ENCODE measurements at regions not wholly inside any gene's neighbourhood (a gene's known extent, or its start where the extent isn't known, plus 50 kb on each side); places are given as distances from the start of the nearest gene placed in this dataset.
"Not testable (repeated sequence)": the region's sequence is repeated elsewhere in the genome, so short reads cannot be mapped to it uniquely, and the experiment has no call there.

DNA sequence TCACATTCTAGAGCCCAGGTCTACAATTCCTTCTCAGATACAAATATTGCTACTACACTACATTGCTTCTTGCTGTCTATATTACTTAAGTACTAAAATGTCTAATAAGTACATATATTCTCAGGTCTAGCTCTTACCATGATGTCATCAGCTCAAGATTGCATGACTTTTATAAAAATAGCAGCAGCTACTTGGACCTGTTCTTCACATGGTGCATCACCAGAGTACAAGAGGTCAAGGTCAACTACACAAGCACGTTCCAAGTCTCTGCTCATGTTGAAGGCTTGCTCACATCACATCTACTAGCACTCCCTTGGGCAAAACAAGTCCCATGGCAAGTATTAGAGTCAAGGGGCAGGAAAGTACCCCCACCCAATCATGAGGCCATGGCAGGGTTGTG lies 465.6 kb downstream of the MED13L start:
- intact Hi-C loops (cut with micrococcal nuclease) = no loop called here

DNA sequence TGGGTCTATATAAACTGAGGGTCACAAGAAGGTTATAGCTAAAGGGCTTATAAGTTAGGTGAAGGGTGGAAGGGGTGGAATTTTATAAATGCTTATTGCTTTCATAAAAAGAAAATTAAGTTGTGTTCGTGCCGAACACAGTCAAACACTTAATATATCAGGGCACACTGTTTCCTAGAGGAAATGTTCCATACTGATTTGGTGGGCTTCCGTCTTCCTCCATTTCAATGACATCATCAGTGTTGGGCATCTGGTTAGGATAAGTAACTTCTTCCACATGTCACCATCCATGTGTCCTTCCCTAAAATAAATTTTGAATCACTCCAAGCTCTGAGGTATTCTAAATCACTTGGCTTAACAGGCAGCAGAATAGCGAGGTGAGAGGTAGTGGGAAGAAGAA lies 466.4 kb downstream of the MED13L start:
- intact Hi-C loops (cut with micrococcal nuclease) = no loop called here

GRCh38 chr12:115810122-115810901 lies 467.2 kb downstream of the MED13L start:
- intact Hi-C loops (cut with micrococcal nuclease) = no loop called here

GRCh38 chr12:115806000-115806399 lies 471.5 kb downstream of the MED13L start:
- intact Hi-C loops (cut with micrococcal nuclease) = no loop called here

GRCh38 chr12:115802767-115803166 lies 474.7 kb downstream of the MED13L start:
- intact Hi-C loops (cut with micrococcal nuclease) = no loop called here

- intact Hi-C loops (cut with micrococcal nuclease) = no loop called here
Observed at GRCh38 chr12:115801871-115802270, 475.6 kb downstream of the MED13L start.

GRCh38 chr12:115799610-115800009 lies 477.9 kb downstream of the MED13L start:
- intact Hi-C loops (cut with micrococcal nuclease) = no loop called here

DNA sequence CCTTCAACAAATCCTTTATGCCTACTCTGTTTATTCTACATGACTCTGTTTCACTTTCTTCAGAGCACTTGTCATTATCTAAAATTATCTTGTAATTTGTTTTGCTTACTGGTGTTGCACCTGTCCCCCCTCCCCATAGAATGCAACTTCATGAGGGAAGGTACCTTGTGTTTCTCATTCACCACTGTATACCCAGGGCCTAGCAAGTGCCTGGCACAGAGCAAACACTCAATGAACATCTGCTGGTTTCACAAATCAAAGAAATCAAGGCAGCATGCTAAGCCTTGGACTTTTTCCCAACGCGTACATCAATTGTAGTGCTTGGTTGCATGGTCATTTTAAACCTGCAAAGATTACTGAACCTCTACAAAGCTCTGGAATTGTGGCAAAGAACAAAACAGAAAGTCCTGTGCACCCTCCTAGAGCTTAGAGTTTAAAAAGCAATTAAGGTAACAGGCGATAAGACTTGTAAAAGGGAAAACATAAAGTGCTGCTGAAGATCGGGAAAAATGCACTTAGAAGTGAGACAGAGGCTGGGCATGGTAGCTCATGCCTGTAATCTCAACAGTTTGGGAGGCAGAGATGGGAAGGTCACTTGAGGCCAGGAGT lies 479.1 kb downstream of the MED13L start:
- intact Hi-C loops (cut with micrococcal nuclease) = no loop called here

DNA sequence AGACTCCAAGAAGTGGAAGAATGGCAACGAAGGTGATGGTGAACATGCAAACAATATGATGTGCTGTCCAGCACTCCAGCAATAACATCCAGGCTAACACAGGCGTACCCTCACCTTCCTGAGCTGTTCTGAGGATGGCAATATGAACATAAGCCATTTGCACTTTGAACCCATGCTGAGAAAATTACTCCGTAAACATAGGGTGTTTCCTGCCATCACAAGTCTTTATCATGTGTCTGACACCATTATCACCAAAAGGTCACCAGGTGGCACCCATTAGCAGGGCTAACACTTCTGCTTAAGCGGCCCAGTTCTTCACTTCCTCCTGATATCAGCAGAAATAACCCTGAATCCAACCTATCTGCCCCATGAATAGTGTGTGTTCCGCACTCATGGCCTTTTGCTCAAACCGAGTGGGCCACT lies 482.8 kb downstream of the MED13L start:
- intact Hi-C loops (cut with micrococcal nuclease) = no loop called here

- intact Hi-C loops (cut with micrococcal nuclease) = no loop called here
Observed at GRCh38 chr12:115791331-115791730, 486.2 kb downstream of the MED13L start.

DNA sequence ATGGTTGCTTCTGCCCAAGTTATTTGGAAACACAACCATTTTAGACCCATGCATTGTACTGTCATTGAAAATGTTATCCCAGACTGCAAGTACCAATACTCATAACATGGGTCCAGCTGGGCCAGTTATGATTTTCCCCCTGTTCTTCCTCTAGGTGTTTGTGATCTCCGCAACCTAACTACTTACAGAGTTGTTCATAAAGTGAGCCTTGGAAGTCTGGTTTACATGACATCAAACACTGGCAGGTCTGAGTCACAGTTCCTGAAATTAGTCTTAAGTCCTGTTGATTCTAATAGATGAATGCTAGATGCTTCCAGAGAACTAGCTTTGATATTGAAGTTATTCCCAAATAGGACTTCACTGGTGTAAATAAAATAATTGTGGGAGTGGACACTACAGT lies 487.0 kb downstream of the MED13L start:
- intact Hi-C loops (cut with micrococcal nuclease) = no loop called here

DNA sequence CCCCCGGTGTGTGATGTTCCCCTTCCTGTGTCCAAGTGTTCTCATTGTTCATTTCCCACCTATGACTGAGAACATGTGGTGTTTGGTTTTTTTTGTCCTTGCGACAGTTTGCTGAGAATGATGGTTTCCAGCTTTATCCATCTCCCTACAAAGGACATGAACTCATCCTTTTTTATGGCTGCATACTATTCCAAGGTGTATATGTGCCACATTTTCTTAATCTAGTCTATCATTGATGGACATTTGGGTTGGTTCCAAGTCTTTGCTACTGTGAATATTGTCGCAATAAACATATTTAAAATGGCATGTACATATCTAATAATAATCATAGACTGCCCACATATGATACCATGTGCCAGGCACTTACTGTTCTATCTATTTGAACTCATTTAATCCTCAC lies 491.0 kb downstream of the MED13L start:
- intact Hi-C loops (cut with micrococcal nuclease) = not testable (repeated sequence)

- intact Hi-C loops (cut with micrococcal nuclease) = no loop called here
Observed at GRCh38 chr12:115785548-115785947, 491.9 kb downstream of the MED13L start.

GRCh38 chr12:115776399-115776798 lies 501.1 kb downstream of the MED13L start:
- intact Hi-C loops (cut with micrococcal nuclease) = no loop called here

DNA sequence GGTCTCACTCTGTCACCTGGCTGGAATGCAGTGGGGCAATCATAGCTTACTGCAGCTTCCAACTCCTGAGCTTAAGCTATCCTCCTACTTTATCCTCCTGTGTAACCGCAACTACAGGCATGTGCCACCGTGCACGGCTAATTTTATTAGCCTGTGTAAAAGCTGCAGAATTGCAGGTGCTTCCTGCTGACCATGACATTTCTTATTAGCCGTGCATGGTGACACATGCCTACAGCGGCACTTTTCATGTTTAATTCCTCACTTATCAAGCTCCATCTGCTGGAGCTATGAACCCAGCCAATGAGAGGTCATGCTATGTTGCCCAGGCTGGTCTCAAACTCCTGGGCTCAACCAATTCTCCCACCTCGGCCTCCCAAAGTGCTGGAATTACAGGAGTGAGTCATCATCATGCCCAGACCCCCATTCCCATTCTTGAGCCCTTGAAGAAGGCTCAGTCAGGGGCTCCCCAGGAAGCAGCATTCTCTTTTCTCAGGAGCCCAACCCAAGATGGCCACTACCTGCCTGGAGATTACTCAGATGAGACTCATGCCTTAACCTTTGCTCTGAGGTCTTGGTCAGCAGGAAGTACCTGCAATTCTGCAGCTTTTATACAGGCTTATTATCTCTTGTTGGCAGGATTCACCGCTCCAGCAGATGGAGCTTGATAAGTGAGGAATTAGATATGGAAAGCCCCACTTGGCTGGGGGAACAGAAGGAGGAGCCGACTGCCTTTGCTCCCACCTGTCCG lies 503.2 kb downstream of the MED13L start:
- intact Hi-C loops (cut with micrococcal nuclease) = no loop called here

GRCh38 chr12:115771601-115772000 lies 505.9 kb downstream of the MED13L start:
- intact Hi-C loops (cut with micrococcal nuclease) = no loop called here

GRCh38 chr12:115771065-115771464 lies 506.4 kb downstream of the MED13L start:
- intact Hi-C loops (cut with micrococcal nuclease) = no loop called here

- intact Hi-C loops (cut with micrococcal nuclease) = no loop called here
Observed at GRCh38 chr12:115770643-115771042, 506.9 kb downstream of the MED13L start.

- intact Hi-C loops (cut with micrococcal nuclease) = no loop called here
Observed at GRCh38 chr12:115767916-115768315, 509.6 kb downstream of the MED13L start.

DNA sequence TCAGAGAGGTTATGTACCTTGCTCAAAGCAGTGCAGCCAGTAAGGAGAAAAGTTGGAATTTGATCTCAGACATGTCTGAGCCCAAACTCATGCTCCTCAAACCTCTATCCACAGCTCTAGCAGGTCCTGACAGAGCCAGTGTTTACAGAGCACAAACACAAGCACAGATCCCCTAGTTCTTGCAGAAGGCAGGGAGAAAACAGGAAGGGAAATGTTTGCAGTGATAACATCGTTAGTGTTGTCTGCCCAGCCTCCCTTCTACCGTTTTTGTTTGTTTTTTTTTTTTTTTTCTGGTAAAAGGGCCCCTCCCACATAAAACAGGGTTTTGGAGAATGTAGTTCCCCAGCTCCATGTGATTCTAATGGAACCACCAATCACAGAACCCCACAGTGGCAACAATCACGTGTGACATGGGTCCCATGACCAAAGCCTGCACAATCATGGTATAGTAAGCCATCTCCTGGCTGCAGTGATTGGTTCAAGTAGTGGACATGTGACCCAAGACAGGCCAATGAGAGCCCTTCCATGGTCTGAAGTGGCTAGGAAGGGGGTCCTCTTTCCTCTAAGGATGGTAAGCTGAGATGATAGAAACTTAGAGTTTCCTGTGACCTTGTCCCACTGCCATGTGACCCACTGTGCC lies 513.4 kb downstream of the MED13L start:
- intact Hi-C loops (cut with micrococcal nuclease) = no loop called here

- intact Hi-C loops (cut with micrococcal nuclease) = no loop called here
Observed at GRCh38 chr12:115763376-115763775, 514.1 kb downstream of the MED13L start.

GRCh38 chr12:115762936-115763335 lies 514.6 kb downstream of the MED13L start:
- intact Hi-C loops (cut with micrococcal nuclease) = no loop called here

All from T-helper 1 cell treated with Interleukin-12 subunit alpha and Interleukin-12 subunit beta and Interleukin-4 antibody, amounts not matched to agents 30 ng/mL and 1 ng/mL, for 36 hours (primary cell).